ENCODE measurements at regions not wholly inside any gene's neighbourhood (a gene's known extent, or its start where the extent isn't known, plus 50 kb on each side); places are given as distances from the start of the nearest gene placed in this dataset.

DNA sequence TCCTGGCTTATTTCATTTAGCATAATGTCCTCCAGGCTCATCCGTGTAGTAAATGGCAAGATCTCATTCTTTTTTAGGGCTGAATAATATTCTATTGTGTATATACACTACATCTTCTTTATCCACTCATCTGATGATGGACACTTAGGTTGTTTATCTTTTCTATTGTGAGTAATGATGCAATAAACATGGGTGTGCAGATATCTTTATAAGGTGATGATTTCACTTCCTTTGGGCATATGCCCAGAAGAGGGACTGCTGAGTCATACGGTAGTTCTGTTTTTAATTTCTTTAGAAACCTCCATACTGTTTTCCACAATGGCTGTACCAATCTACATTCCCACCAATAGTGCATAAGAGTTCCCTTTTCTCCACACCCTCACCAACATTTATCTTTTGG lies 317.6 kb upstream of the CNKSR2 start:
- no peak for DNase-seq (ENCODE audit: low read depth)

DNA sequence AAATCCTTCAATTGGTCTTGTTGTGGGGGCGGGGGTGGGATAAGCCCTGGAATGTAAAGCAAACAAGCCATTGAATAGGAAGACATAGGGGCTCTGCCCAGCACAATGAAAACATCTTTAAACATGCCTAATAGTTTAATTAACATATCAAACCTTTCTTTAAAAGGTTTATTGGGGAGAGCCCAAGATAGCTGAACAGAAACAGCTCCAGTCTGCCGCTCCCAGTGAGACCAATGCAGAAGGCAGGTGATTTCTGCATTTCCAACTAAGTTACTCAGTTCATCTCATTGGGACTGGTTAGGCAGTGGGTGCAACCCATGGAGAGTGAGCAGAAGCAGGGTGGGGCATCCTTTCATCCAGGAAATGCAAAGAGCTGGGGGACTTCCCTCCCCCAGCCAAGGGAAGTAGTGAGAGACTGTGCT lies 327.2 kb upstream of the CNKSR2 start:
- DNase-seq (ENCODE audit: low read depth), result no peak

DNA sequence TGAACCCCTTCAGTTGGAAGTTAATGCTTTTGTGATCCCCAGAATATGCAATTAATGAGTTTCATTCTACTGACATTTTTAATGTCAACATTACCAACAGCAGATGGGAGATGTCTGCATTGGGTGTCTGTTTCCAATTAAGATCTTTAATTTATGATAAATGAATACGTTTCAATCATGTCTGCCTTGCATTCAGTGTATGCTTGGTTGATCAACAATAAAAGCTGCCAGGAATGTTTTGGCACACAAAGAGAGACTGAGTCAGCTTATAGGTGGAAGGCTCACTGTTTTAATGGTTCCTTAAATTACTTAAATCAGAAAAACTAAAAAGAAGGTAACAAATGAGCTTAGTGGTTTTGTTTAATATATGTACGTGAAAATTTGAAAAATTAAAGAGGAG lies 359.9 kb upstream of the CNKSR2 start:
- DNase-seq (ENCODE audit: low read depth), result no peak

DNA sequence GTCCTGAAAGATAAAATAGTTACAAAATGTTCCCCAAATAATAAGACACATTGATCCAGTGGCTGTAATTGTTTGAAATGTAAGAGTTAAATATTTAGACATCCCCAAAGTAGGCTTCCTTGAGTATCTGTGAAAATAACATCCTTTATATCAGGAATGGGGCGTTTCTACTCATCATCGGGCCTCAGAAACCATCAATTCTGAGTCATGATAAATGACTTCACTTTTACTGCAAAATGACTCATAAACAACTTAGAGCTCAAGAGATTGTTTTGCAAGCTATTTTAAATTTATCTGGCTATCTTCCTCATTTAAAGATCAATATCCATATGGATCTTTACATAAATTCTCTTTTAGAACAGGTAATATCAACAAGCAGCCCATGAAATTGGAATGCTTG lies 369.4 kb upstream of the CNKSR2 start:
- no peak for DNase-seq (ENCODE audit: low read depth)

DNA sequence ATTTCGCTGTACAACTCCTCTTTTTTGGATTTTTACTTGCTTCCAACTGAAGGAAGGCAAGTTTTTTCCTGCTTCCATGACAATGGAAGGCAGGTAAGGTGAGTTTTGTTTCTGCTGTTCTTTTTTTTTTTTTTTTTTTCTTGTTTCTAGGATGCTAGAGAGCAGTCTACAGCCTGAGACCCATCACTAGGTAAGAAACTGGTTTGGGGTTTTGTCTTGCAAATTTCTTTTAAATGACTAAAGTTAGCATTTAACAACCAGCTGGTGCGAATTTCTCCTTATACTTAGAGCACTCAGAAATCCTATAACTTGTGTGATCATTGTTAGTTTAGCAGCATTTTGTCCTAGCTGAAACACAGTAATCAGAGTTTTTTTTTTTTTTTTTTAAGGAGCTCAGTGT lies 378.4 kb upstream of the CNKSR2 start:
- DNase-seq (ENCODE audit: low read depth), result no peak

DNA sequence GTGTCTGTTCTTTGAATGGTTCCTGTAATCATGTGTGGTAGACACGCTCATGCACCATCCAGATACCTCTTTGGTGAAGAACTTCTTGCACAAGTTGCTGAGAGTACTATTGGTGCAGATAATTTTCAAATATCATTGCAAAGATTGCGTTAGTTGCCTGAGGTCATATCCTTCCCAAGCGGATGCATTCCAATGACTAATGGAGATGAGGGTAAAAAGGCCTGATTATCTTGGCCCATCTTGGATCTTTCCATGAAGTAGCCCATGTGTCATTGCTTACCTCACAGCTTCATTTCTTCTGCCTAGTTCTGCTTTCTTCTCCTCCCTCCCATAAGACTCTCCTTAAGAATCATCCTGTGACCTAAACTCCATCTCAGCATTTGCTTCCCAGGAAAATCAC lies 384.9 kb upstream of the CNKSR2 start:
- DNase-seq (ENCODE audit: low read depth), result no peak

DNA sequence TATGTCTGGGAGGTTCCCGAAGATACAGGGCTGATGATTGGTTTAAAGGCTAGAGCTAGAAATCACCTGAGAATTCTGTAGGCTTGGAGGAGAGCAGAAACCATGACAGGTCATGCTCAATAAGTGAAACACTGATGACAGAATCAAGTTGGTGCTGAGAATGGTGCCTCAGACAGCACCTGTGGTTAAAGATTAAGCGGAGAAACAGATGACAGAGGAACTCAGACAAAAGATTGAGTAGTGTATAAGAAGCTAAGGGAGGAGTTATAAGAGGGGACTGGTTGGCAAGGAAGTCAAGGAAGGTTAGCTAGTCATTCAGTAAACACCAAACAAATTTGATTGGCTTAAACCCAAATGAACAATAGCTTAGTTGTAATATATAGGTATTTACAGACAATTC lies 385.4 kb upstream of the CNKSR2 start:
- no peak for DNase-seq (ENCODE audit: low read depth)

DNA sequence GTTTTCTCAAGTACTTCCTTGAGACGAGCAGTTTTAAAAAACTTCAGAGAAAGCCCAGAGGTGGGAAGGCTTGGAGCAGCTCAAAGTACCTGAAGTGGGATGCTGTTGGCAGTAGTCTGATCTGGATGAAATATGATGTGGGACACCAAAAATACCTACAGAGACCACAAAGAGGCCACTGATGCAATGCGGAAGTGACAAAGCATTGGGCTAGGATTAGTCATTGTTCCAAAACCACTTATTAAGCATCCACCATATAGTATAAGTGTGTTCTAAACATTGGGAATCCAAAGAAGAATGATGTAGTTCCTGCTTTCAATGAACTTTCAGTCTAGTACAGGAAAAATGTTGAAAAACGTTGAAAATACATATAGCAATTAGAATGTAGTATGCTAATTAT lies 386.1 kb upstream of the CNKSR2 start:
- no peak for DNase-seq (ENCODE audit: low read depth)

DNA sequence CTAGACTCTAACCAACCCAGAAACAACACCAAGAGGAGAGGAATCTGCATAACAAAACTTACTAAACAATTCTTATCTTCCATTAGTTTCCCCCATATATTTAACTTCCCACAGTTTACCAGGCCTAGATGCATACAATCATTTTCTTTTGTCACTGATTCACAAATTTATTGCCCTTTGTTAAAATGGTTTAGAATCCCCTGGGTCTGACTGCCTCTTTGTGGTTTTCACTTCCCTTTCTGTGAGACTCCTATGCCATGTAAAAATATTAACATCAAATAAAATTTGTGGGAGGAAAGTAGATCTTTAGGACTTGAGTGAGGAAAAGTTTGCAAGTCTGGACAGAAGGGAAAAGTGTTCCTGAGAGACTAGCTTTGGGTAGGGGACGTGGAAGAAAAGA lies 393.8 kb upstream of the CNKSR2 start:
- DNase-seq (ENCODE audit: low read depth), result no peak

DNA sequence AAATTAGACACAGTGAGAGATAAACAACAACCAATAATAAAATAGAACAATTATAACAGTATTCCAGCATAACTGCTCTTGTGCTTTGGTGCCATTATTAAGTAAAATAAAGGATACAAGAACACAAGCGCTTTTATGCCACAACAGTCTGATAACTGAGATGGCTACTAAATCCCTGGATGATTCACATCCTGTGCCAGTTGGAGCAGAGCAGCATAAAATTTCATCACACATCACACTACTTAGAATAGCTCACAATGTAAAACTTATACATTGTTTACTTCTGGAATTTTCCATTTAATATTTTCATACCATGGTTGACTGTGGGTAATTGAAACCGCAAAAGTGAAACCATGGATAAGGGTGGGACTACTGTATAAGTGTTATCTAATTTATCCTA lies 399.9 kb upstream of the CNKSR2 start:
- DNase-seq (ENCODE audit: low read depth), result no peak

DNA sequence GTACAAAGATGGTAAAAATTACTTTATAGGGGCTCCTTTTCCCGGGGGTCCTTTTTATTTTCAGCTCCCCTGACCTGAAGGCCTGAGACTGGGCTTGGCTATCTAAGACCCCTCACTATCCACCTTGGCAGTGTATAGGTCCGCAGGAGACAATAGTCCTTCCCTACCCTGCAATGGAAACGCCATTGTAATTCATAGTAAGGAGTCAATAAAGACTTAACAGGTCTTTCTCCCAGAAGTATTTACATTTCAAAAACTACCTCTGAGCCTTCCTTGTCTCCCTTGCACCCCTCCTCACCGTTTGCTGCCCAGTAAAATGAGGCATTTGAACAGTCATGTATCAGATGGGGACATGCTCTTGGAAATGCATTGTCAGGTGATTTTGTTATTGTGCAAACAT lies 401.2 kb upstream of the CNKSR2 start:
- DNase-seq (ENCODE audit: low read depth), result no peak

DNA sequence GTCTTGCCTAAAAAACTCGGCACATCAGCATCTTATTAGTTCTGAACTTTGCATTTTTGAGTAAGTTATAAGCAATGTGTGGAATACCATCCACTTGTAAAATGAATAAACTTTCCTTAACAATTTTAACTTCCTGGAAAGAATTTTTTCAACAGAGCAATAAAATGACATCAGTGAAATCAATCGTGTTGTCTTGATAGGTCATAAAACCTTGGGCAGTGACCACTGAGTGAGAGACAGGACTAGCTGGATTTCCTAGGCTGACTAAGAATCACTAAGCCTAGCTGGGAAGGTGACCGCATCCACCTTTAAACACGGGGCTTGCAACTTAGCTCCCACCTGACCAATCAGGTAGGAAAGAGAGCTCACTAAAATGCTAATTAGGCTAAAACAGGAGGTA lies 403.0 kb upstream of the CNKSR2 start:
- no peak for DNase-seq (ENCODE audit: low read depth)

DNA sequence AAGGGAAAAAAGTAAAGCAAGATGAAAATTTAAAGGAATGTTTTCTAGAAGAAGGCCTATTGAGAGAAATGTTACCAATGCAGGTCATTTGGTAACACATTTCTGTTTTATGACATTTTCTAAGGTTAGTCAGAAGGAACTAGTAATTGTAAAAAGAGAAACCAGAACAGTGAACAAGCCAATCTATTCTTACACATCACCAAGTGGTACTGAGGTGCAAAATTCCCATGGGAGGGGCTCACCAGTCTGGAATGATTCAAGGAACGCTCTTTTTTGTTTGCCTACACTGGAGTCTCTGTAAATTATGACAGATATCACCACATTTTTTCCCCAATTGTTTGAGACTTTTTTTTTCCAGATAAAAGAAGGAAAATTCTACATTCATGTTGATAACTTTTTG lies 404.7 kb upstream of the CNKSR2 start:
- DNase-seq (ENCODE audit: low read depth), result no peak

DNA sequence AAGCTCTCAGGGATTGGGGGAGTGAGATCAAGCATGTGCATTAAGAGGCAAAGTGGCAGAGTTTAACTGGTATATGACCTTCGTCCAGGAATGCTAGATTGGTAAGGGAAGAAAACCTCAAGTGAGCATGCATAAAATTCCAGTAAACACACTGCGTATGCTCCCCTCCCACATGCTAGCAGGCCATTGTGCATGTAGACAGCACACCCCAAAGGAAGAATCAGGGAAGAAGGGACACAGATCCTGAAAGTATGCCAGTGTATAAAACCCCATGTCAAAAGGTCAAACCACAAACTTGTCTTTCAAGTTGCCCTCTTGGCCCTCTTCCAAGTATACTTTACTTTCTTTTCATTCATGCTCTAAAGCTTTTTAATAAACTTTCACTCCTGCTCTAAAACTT lies 405.2 kb upstream of the CNKSR2 start:
- no peak for DNase-seq (ENCODE audit: low read depth)

DNA sequence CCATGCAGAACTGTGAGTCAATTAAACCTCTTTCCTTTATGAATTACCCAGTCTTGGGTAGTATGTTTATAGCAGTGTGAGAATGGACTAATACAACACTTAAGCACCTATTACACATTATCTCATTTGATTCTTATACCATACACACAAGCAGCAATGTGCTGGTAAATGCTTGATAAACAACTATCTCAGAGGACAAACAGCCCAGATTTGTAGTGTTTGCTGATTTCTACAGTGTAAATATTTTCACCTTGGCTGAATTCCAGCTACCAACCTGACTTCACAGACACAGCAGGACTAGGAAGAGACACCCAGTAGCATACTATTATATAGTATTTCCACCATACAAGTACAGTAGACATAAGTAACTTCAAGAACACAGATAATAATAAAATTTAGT lies 406.5 kb upstream of the CNKSR2 start:
- no peak for DNase-seq (ENCODE audit: low read depth)

DNA sequence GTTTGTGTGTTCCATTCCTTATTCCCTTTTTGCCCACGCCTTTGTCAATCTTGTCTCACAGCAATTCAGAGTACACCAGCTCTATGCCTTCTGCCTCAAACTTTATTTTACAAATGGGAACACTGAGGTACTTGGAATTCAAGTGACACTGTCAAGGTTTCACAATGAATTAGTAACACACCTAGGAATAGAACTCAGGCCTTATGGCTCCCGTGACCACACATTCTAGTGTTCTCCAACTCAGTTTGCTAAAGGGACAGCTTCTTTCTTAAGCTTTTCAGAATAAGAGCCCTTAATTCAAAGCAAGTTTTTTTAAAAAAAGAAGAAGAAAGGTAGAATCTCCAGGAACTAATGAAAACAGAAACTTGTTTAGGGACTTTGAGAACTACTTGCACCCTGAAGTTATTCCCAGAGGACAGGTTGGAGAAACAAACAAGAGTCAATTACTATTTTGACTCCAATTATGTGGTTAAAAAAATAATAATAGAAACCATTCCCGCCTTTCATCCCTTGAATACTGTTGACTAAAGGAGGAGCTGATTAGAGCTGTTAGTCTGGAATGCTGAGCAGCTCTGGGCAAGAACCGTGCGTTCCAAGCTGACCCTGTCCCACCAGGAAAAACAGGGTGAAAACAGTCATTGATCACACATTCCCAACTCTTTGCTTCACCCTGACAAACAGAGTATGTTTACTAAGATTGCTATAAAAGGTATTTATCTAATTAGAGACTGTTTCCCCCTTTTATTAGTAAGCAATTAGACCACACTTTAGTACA lies 408.8 kb upstream of the CNKSR2 start:
- no peak for DNase-seq (ENCODE audit: low read depth)

DNA sequence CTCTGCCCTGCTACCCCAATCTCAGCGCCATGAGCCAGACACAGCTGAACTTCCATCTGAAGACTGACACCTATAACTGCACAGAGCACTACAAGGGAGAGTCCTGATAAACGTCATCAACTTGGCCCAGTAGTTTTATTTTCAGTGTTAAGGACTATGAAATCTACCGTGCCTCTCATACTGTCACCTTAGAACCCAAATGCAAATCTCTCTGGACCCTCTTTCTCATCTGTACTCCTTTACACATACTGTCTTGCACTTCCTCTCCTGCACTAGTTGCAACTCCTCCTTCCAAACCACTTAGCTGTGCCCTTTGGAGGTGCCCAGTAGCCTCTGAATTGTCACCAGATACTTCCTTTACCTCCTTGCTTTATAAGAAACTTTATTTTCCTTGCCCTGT lies 420.2 kb upstream of the CNKSR2 start:
- DNase-seq (ENCODE audit: low read depth), result no peak

DNA sequence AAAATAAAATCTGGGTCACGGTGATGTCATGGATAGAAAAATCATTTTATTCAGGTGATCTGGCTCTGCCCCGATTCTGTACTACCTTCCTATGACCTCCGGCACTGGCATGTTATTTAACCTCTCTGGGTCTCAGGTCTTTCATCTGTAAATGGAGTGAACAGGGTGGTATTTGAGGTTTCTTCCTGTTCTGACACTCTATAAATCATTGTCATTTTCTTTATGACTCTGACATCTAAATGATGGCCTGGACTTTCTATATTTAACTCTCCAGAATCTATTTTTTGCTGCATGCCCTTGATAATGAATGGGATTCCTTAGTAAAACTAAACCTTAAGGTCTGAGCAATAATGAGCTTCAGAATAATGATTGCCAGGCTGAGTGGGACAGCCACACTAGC lies 422.0 kb upstream of the CNKSR2 start:
- DNase-seq (ENCODE audit: low read depth), result no peak

DNA sequence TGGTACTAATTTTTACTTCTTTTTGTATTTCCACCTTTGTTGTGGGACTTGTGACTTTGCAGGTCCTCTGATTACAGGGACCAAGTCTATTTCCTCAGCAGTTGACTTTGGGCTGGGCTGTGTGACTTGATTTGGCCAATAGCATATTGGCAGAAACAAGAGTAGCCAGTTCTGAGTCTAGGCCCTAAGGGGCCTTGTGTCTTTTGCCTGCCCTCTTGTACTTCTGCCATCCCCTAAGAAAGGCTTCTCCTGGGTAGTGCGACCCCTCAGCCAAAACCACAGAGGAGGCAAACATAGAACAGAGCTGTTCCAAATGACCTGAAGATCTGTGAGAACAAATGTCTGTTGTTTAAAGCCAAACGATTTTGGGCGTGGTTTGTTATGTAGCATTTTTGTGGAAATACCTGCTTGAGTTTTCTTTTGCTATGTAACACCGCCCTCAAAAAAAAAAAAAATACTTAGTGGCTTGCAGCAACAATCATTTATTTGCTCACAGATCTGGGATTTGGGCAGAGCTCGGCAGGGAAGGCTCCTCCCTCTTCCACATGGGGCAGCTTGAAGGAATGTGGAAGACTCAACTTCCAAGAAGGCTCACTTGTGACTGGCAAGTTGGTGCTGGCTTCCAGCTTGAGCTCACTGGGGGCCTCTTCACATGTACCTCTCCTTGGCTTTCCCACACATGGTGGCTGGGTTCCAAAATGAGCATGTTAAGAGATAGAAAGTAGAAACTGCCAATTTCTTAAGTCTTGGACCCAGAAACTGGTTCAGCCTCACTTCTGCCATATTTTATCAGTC lies 423.0 kb upstream of the CNKSR2 start:
- DNase-seq (ENCODE audit: low read depth), result no peak

DNA sequence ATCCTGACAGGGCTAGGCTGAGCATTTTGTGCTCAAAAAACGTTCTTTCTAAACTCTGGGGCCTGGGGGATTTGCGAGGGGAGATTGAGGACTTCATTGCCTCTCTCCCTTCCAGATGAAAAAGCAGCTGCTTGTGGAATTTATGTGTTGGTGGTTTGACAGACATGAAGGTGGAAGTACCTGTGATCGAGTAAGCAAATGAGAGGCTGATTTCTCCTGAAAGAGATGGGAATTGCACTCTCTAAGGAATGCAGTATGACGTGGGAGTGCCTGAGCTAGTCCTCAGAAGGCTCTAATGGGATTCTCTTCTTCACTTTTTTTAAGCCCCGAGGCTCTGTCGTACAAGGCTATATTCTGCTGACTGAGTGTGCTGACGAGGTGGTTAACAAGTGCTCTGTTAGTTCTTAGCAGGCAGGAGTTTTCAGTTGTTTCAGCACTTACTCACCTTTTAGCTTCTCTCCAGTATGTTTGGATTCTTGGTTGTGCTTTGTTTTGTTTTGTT lies 426.8 kb upstream of the CNKSR2 start:
- no peak for DNase-seq (ENCODE audit: low read depth)

DNA sequence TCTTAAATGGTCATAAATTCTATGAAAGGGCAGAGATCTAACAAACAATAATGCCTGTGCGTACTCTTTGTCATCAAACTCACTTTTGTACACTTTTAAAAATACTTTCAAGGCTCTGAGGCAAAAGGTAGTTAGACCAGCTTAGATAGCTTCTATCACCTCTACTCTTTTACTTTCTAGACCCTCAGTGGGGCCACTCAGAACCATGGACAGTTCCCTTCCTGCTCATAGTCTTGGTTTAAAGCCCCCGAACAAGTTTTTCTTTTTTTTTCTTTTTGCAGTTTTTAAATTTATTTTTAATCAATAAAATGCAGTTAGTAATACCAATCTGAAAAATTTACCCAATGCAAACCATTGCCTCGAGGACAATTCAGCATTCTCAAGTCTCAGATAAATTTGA lies 460.5 kb upstream of the CNKSR2 start:
- DNase-seq (ENCODE audit: low read depth), result no peak

DNA sequence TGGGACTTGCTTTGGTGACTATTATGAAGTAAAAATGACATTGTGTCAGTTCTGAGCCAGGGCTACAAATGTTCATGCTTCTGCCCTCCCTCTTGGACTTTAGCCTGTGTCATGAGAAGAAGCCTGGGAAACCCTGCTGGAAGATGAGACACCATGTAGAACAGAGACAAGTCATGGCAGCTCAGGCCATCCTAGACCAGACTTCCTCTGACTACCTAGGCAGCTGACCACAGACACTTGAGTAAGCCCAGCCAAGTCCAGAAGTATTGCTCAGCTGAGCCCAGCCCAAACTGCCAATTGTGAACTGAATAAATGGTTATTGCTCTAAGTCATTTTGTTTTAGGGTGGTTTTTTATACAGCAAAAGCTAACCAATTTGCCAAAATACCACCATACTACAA lies 467.6 kb upstream of the CNKSR2 start:
- no peak for DNase-seq (ENCODE audit: low read depth)

DNA sequence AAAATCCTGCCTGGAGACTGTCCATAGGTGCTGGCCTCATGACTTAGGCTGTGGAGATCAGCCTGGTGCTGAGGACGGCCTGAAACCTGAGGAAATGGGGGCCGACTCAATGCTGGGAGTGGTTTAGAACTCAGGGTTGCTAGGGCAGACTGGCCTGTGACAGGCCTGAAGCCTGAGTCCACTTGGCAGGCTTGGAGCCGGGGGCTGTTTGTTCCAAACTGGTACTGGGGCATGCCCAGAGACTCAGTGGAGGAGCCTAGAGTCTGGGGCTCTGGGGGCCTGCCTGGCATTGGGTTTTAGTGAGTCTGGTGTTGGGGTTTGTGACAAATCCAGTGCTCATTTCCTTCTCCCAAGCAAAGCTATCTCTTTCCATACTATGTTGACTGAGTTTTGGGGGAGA lies 489.7 kb upstream of the CNKSR2 start:
- no peak for DNase-seq (ENCODE audit: low read depth)

DNA sequence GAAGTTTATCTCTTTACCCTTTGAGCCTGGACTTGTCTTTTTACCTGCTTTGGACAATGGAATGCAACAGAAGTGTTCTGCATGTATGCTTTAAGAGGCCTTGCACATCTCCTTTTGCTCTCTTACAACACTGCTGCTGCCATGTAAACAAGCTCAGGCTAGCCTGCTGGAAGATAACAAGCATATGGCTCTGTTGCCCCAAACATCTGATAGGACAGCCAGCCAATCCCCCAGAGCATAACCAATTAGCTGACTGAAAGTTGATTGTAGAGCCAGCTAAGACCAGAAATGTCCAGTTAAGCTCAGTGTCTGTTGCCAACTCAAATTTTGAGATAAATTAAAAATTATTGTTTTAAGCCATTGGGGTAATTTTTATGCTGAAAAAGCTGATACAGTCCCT lies 510.6 kb upstream of the CNKSR2 start:
- DNase-seq (ENCODE audit: low read depth), result no peak

Data from stimulated activated CD4-positive, alpha-beta T cell treated with anti-CD3 and anti-CD28 coated beads, Interleukin-2, amount 100 ng/mL, for 4 hours (primary cell).